ENCODE measurements at regions not wholly inside any gene's neighbourhood (a gene's known extent, or its start where the extent isn't known, plus 50 kb on each side); places are given as distances from the start of the nearest gene placed in this dataset.

GRCh38 chr6:120735641-120736040, 598.6 kb downstream of the TBC1D32 start:
- H3K9me3 ChIP-seq (ENCODE audit: severe bottlenecking): no peaks in the 10 kb centered on the region
- H3K27ac ChIP-seq: no peak overlapping the region
- no peak for DNase-seq
- no peaks in the 10 kb centered on the region for H3K27me3 ChIP-seq (ENCODE audit: insufficient read depth, low read depth, severe bottlenecking)
- no peak overlapping the region for H3K4me3 ChIP-seq (ENCODE audit: low read depth, low read length)
- no peaks in the 10 kb centered on the region for H3K36me3 ChIP-seq
- no peak for TF ChIP-seq CTCF (IDR thresholded peaks at IDR 0.05; ENCODE audit: low read depth, low read length)

DNA sequence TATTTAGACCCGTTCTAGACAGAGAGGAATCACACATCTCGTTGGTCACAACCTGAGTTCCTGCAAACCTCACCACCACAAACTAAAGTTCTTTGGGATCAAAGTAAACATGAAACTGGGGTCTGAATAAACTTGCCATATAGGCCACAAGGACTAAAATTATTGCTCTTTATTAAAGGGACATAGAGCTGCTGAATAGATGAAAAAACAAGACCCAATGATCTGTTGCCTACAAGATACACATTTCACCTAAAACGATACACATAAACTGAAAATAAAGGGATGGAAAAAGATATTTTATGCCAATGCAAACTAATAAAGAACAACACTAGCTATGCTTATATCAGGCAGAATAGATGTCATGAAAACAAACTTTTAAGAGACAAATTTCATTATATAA, 623.0 kb downstream of the TBC1D32 start:
- no peaks in the 10 kb centered on the region for H3K9me3 ChIP-seq (ENCODE audit: severe bottlenecking)
- H3K27ac ChIP-seq: no peak overlapping the region
- TF ChIP-seq CTCF (IDR thresholded peaks at IDR 0.05; ENCODE audit: low read depth, low read length): no peak
- H3K4me3 ChIP-seq (ENCODE audit: low read depth, low read length): no peak overlapping the region
- H3K27me3 ChIP-seq (ENCODE audit: insufficient read depth, low read depth, severe bottlenecking): no peaks in the 10 kb centered on the region
- H3K36me3 ChIP-seq: no peaks in the 10 kb centered on the region
- DNase-seq: no peak

DNA sequence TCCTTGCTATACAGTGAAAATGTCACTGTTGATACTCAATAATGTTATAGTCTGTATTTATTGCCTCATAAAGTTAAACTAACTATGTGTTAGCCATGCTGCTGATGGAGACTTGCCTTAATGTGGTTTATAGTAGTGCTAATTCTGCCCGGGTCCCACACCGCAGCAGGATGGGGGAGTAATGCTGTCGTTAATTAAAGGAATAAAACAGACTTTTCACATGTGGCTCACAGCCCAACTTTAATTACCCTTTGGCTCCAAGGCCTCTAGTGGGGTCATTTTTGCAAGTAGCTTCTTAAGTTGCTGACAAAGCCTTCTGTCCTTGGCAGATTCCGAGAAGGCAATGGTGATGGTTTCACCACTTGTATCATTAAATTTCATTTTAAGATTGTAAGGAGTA, 634.3 kb downstream of the TBC1D32 start:
- no peak for TF ChIP-seq CTCF (IDR thresholded peaks at IDR 0.05; ENCODE audit: low read depth, low read length)
- H3K4me3 ChIP-seq (ENCODE audit: low read depth, low read length): no peak overlapping the region
- no peaks in the 10 kb centered on the region for H3K27me3 ChIP-seq (ENCODE audit: insufficient read depth, low read depth, severe bottlenecking)
- no peak for DNase-seq
- H3K9me3 ChIP-seq (ENCODE audit: severe bottlenecking): no peaks in the 10 kb centered on the region
- no peaks in the 10 kb centered on the region for H3K36me3 ChIP-seq
- H3K27ac ChIP-seq: no peak overlapping the region

- no peaks in the 10 kb centered on the region for H3K27me3 ChIP-seq (ENCODE audit: insufficient read depth, low read depth, severe bottlenecking)
- DNase-seq: no peak
- TF ChIP-seq CTCF (IDR thresholded peaks at IDR 0.05; ENCODE audit: low read depth, low read length): no peak
- no peaks in the 10 kb centered on the region for H3K36me3 ChIP-seq
- no peaks in the 10 kb centered on the region for H3K9me3 ChIP-seq (ENCODE audit: severe bottlenecking)
- no peak overlapping the region for H3K4me3 ChIP-seq (ENCODE audit: low read depth, low read length)
- no peak overlapping the region for H3K27ac ChIP-seq
Observed at GRCh38 chr6:120686492-120686891, 647.8 kb downstream of the TBC1D32 start.

GRCh38 chr6:120682145-120682544, 652.1 kb downstream of the TBC1D32 start:
- Histone ChIP-seq H3K27ac (no peak overlapping the region), H3K36me3 (no peaks in the 10 kb centered on the region), H3K9me3 (ENCODE audit: severe bottlenecking) (no peaks in the 10 kb centered on the region), H3K4me3 (ENCODE audit: low read depth, low read length) (no peak overlapping the region), H3K27me3 (ENCODE audit: insufficient read depth, low read depth, severe bottlenecking) (no peaks in the 10 kb centered on the region)
- no peak for DNase-seq
- TF ChIP-seq CTCF (IDR thresholded peaks at IDR 0.05; ENCODE audit: low read depth, low read length): no peak

DNA sequence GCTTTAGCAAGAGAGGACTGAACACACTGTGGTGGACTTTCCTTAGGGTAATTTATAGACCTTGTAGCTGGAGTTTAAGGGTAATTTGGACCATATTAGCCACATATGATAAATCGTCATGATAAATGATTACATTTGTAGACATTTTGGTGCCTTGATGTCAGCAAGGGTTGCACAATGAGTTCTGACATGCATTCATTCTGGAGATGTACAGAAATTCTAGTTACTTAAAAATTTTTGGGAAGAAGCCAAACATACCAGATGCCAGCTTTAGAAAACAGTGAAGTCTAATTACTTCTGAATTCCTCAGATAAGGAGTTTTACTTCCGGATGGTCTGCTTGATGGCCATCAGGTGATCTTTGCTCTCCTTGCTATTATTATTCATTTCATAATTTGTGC, 653.1 kb downstream of the TBC1D32 start:
- Histone ChIP-seq H3K9me3 (ENCODE audit: severe bottlenecking) (no peaks in the 10 kb centered on the region), H3K4me3 (ENCODE audit: low read depth, low read length) (no peak overlapping the region), H3K27me3 (ENCODE audit: insufficient read depth, low read depth, severe bottlenecking) (no peaks in the 10 kb centered on the region), H3K27ac (no peak overlapping the region), H3K36me3 (no peaks in the 10 kb centered on the region)
- DNase-seq: no peak
- TF ChIP-seq CTCF (IDR thresholded peaks at IDR 0.05; ENCODE audit: low read depth, low read length): no peak
